ENCODE measurements at regions not wholly inside any gene's neighbourhood (a gene's known extent, or its start where the extent isn't known, plus 50 kb on each side); places are given as distances from the start of the nearest gene placed in this dataset.

GRCh38 chr5:136424835-136425584, 59.7 kb upstream of the TRPC7 start:
- H3K9me3 ChIP-seq (ENCODE audit: control insufficient read depth, low read length), result no peaks in the 10 kb centered on the region
- no peaks in the 10 kb centered on the region for H3K36me3 ChIP-seq (ENCODE audit: control insufficient read depth, insufficient read depth, low read length)
- WGBS, 2 experiments (ENCODE audit: insufficient coverage in 2 of 2), result 51 to 60% methylated on average over 7 to 8 of the region's 11 CpGs
- H3K27ac ChIP-seq (ENCODE audit: low read depth, low read length, severe bottlenecking), result no peak overlapping the region
- H3K4me1 ChIP-seq (ENCODE audit: control insufficient read depth, insufficient read depth, low read length, poor library complexity, severe bottlenecking), result no peaks in the 10 kb centered on the region
- no peak overlapping the region for H3K4me3 ChIP-seq (ENCODE audit: extremely low read depth, insufficient read depth, low read length, poor library complexity, severe bottlenecking)

DNA sequence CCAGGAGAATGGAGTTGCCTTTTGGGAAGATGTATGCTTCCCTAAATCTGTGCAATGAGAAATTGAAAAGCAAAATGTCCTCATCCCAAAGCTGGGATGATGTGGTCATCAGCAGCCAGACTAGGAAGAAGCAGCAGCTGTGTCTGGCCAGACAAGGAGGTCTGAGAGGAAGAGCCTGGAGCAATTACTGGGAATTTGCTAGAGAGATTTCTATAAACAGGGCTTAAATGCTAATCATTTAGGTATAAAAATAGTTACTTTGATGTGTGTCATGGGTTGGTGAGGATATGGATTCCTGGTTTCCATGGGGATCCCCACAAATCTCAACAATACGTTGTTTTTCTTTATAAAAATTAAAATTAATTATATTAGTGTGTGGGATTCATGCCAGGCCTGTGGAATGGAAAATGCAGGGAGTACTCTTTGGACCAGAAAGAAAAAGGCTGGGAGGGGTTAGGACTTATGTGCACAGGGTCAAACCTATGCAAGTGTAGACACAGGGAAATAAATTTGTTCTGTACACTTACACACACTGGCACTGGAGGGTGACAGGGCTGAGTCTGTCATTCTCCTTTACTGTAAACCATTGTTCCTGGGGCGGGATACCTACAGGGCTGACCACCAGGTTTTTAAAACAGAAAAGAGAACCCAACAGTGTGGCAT, 58.7 kb upstream of the TRPC7 start:
- Histone ChIP-seq H3K27ac (ENCODE audit: low read depth, low read length, severe bottlenecking) (no peak overlapping the region), H3K4me3 (ENCODE audit: extremely low read depth, insufficient read depth, low read length, poor library complexity, severe bottlenecking) (no peak overlapping the region), H3K9me3 (ENCODE audit: control insufficient read depth, low read length) (no peaks in the 10 kb centered on the region), H3K4me1 (ENCODE audit: control insufficient read depth, insufficient read depth, low read length, poor library complexity, severe bottlenecking) (no peaks in the 10 kb centered on the region), H3K36me3 (ENCODE audit: control insufficient read depth, insufficient read depth, low read length) (no peaks in the 10 kb centered on the region)
- 73 to 100% methylated on average over 1 of the region's 2 CpGs for WGBS, 2 experiments (ENCODE audit: insufficient coverage in 2 of 2)

DNA sequence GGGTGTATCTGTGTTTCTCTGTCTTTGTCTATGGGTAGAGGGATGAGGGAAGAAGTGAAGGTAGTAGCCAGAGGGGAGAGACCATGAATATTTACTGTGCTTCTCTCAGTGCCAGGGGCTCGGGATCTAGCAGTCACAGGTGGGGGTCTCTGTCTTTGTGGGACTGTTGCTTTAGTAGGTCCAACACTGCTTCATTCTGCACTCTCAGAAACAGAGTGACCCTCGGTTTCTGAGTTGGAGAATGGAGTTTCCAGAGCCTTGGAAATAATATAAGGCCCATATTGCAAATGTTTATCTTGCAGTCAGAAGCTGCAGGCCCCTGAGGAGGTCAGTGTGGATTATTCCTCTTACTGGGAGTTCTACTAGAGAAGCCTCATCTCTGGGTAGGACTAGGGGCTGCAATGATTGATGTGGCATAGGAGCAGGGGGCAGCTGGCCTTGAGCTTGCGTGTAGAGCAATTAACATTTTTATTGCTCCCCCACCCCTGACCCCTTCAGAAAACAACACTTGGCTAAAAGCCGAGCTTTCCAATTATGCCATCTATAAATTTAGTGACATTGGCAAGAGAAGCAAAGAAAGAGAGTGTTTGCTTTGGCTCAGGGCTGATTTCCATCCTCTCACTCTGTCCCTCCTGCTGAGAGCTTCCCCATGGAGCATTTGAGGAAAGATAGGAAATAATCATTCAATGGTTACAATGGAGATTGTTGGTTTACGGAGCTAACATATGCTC, 55.0 kb upstream of the TRPC7 start:
- 60% methylated on average over 1 of the region's 5 CpGs; no CpG with 5 or more reads in 1 of the 2 experiments for WGBS, 2 experiments (ENCODE audit: insufficient coverage in 2 of 2)
- Histone ChIP-seq H3K4me1 (ENCODE audit: control insufficient read depth, insufficient read depth, low read length, poor library complexity, severe bottlenecking) (peaks cover 2% of the 10 kb centered on the region), H3K9me3 (ENCODE audit: control insufficient read depth, low read length) (no peaks in the 10 kb centered on the region), H3K27ac (ENCODE audit: low read depth, low read length, severe bottlenecking) (no peak overlapping the region), H3K36me3 (ENCODE audit: control insufficient read depth, insufficient read depth, low read length) (no peaks in the 10 kb centered on the region), H3K4me3 (ENCODE audit: extremely low read depth, insufficient read depth, low read length, poor library complexity, severe bottlenecking) (no peak overlapping the region)

DNA sequence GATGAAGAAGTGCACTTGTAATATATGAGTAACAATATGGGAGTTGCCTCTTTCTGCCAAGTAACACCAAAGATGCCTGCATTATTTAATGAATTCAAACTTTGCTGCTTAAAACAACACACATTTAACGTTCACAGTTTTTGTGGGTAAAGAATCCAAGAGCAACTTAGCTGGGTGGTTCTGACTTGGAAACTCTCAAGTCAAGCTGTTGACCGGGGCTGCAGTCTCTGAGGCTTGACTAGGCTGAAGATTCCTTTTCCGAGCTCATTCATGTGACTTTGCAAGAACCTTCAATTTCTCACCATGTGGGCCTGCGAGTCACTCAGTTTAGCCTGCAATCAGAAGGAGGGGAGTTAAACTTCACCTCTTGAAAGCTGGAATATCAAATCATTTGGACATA, 53.0 kb upstream of the TRPC7 start:
- no peaks in the 10 kb centered on the region for H3K9me3 ChIP-seq (ENCODE audit: control insufficient read depth, low read length)
- H3K27ac ChIP-seq (ENCODE audit: low read depth, low read length, severe bottlenecking), result no peak overlapping the region
- WGBS, 2 experiments (ENCODE audit: insufficient coverage in 2 of 2), result 73 to 87% methylated on average over 3 of the region's 4 CpGs
- H3K36me3 ChIP-seq (ENCODE audit: control insufficient read depth, insufficient read depth, low read length), result no peaks in the 10 kb centered on the region
- H3K4me1 ChIP-seq (ENCODE audit: control insufficient read depth, insufficient read depth, low read length, poor library complexity, severe bottlenecking), result peaks cover 2% of the 10 kb centered on the region
- H3K4me3 ChIP-seq (ENCODE audit: extremely low read depth, insufficient read depth, low read length, poor library complexity, severe bottlenecking), result no peak overlapping the region
